Body of pancreas (tissue), 4 donors: ENCODE measurements at regions not wholly inside any gene's neighbourhood (a gene's known extent, or its start where the extent isn't known, plus 50 kb on each side); places are given as distances from the start of the nearest gene placed in this dataset.

Experiments used
- CTCF ChIP-seq, 7 experiments: fragments of 450-650 bp in 4 of 7; fragments of 200-600 bp in 3 of 7; sonication (generic) in 3 of 7; IDR thresholded peaks; one replicate each; pipeline ENCODE4 v1.5.1; 2016 to 2019; ENCODE audit warnings: antibody characterized with exemption in 7 of 7
- POLR2A ChIP-seq, 3 donors: fragments of 450-650 bp; IDR thresholded peaks; one replicate each; pipeline ENCODE4 v1.6.1; 2016; ENCODE audit warnings: antibody characterized with exemption in 3 of 3, mild to moderate bottlenecking in 2 of 3

GRCh38 chr3:62955126-62955525 lies 79.9 kb upstream of the CADPS start:
- TF ChIP-seq CTCF (IDR thresholded peaks at IDR 0.05) (no peak), POLR2A (IDR thresholded peaks at IDR 0.05) (no peak)
